ENCODE measurements at regions not wholly inside any gene's neighbourhood (a gene's known extent, or its start where the extent isn't known, plus 50 kb on each side); places are given as distances from the start of the nearest gene placed in this dataset.

DNA sequence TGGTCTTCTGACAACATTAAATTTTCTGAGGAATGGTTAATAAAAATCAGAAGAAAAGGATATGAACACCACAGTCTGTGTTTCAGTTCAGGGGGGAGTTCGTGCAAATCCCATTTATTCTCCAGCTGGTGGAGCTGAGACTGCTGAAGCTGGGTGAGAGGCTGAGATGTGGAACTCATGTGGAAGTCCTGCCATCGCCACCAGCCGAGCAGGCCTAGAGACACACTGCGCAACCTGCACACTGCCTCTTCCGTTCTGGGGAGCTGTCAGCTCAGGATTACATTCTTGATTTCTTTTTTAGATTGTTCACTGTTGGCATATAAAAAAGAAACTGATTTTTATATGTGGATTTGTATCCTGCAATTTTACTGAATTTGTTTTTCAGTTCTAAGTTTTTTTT, 66.6 kb upstream of the ELOVL6 start:
- TF ChIP-seq CTCF (IDR thresholded peaks at IDR 0.05) (no peak), POLR2A (IDR thresholded peaks at IDR 0.05) (no peak)

Data from heart left ventricle (tissue), 13 donors.